Testis (tissue), 2 donors: ENCODE measurements at regions not wholly inside any gene's neighbourhood (a gene's known extent, or its start where the extent isn't known, plus 50 kb on each side); places are given as distances from the start of the nearest gene placed in this dataset.

Experiments used
- DNase-seq: peaks from one replicate; pipeline ENCODE4 v3.0.0-alpha.2; 2019
- H3K27ac ChIP-seq, 2 donors: fragments of 200-600 bp; sonication (generic); one replicate each; pipeline ENCODE4 v1.5.1; 2019
- H3K27me3 ChIP-seq: fragments of 200-600 bp; sonication (generic); one replicate; pipeline ENCODE4 v1.5.1; 2019
- H3K36me3 ChIP-seq: fragments of 200-600 bp; sonication (generic); one replicate; pipeline ENCODE4 v1.5.1; 2017; ENCODE audit warnings: low read depth; ENCODE audit errors: missing control alignments
- H3K4me1 ChIP-seq: fragments of 200-600 bp; sonication (generic); one replicate; pipeline ENCODE4 v1.5.1; 2019
- H3K4me3 ChIP-seq, 2 donors: fragments of 200-600 bp; sonication (generic); one replicate each; pipeline ENCODE4 v1.5.1; 2017 to 2019
- H3K9me3 ChIP-seq: fragments of 200-600 bp; sonication (generic); one replicate; pipeline ENCODE4 v1.5.1; 2017
- CTCF ChIP-seq, 3 experiments: fragments of 450-650 bp in 2 of 3; fragments of 200-600 bp in 1 of 3; sonication (generic) in 1 of 3; IDR thresholded peaks; one replicate each; pipeline ENCODE4 v1.5.1; 2016 to 2019; ENCODE audit warnings: antibody characterized with exemption in 3 of 3, mild to moderate bottlenecking in 2 of 3, moderate library complexity in 1 of 3
- POLR2A ChIP-seq: fragments of 450-650 bp; IDR thresholded peaks from one replicate; pipeline ENCODE4 v1.6.1; 2017; ENCODE audit warnings: antibody characterized with exemption, mild to moderate bottlenecking, moderate library complexity
- WGBS, 2 donors: methylation state at CpG; one replicate each; pipeline ENCODE4 v1.1.5; 2018; 5-methylcytosine and 5-hydroxymethylcytosine counted together
- intact Hi-C: fragments of 100-400 bp; cut with DNase I; formaldehyde crosslinking; loops from one replicate; pipeline ENCODE4 v1.15.1; 2023; ENCODE audit warnings: low total_unique reads

GRCh38 chr9:99748266-99748665 lies 73.4 kb upstream of the NR4A3 start:
- H3K27ac ChIP-seq = no peak overlapping the region
- DNase-seq = no peak
- H3K27me3 ChIP-seq = no peaks in the 10 kb centered on the region
- no peaks in the 10 kb centered on the region for H3K36me3 ChIP-seq
- TF ChIP-seq POLR2A (no peak), CTCF (IDR thresholded peaks at IDR 0.05) (no peak)
- no peaks in the 10 kb centered on the region for H3K4me1 ChIP-seq
- H3K9me3 ChIP-seq = no peaks in the 10 kb centered on the region
- intact Hi-C loops = no loop called here
- no peak overlapping the region for H3K4me3 ChIP-seq

- DNase-seq = no peak
- intact Hi-C loops = no loop called here
- H3K36me3 ChIP-seq = no peaks in the 10 kb centered on the region
- 67 to 76% methylated on average over 1 of the region's 1 CpG for WGBS, 2 donors
- TF ChIP-seq CTCF (IDR thresholded peaks at IDR 0.05) = no peak
- TF ChIP-seq POLR2A = no peak
- H3K9me3 ChIP-seq = no peaks in the 10 kb centered on the region
- H3K4me1 ChIP-seq = no peaks in the 10 kb centered on the region
- no peak overlapping the region for H3K4me3 ChIP-seq
- no peaks in the 10 kb centered on the region for H3K27me3 ChIP-seq
- H3K27ac ChIP-seq = no peak overlapping the region
These were observed 73.0 kb upstream of the NR4A3 start for GRCh38 chr9:99748676-99749075.

GRCh38 chr9:99749641-99750040 lies 72.0 kb upstream of the NR4A3 start:
- H3K9me3 ChIP-seq = no peaks in the 10 kb centered on the region
- no peak for TF ChIP-seq CTCF (IDR thresholded peaks at IDR 0.05)
- H3K27ac ChIP-seq = no peak overlapping the region
- H3K36me3 ChIP-seq = no peaks in the 10 kb centered on the region
- no peak for DNase-seq
- H3K4me3 ChIP-seq = no peak overlapping the region
- H3K4me1 ChIP-seq = no peaks in the 10 kb centered on the region
- intact Hi-C loops = no loop called here
- H3K27me3 ChIP-seq = no peaks in the 10 kb centered on the region
- WGBS, 2 donors = 64 to 76% methylated on average over 5 of the region's 5 CpGs

- no peaks in the 10 kb centered on the region for H3K9me3 ChIP-seq
- no peak overlapping the region for H3K27ac ChIP-seq
- intact Hi-C loops = no loop called here
- H3K27me3 ChIP-seq = no peaks in the 10 kb centered on the region
- no peaks in the 10 kb centered on the region for H3K36me3 ChIP-seq
- 58 to 67% methylated on average over 6 of the region's 6 CpGs for WGBS, 2 donors
- no peak for DNase-seq
- H3K4me1 ChIP-seq = no peaks in the 10 kb centered on the region
- no peak overlapping the region for H3K4me3 ChIP-seq
- TF ChIP-seq CTCF (IDR thresholded peaks at IDR 0.05) (no peak), POLR2A (no peak)
These were observed 71.2 kb upstream of the NR4A3 start for GRCh38 chr9:99750526-99750925.

- 67 to 69% methylated on average over 4 of the region's 4 CpGs for WGBS, 2 donors
- H3K4me3 ChIP-seq = no peak overlapping the region
- intact Hi-C loops = no loop called here
- DNase-seq = no peak
- no peak overlapping the region for H3K27ac ChIP-seq
- no peaks in the 10 kb centered on the region for H3K4me1 ChIP-seq
- no peaks in the 10 kb centered on the region for H3K9me3 ChIP-seq
- TF ChIP-seq CTCF (IDR thresholded peaks at IDR 0.05) = no peak
- TF ChIP-seq POLR2A = no peak
- H3K36me3 ChIP-seq = no peaks in the 10 kb centered on the region
- no peaks in the 10 kb centered on the region for H3K27me3 ChIP-seq
These were observed 69.1 kb upstream of the NR4A3 start for GRCh38 chr9:99752417-99753109.
